ENCODE measurements at regions not wholly inside any gene's neighbourhood (a gene's known extent, or its start where the extent isn't known, plus 50 kb on each side); places are given as distances from the start of the nearest gene placed in this dataset.

DNA sequence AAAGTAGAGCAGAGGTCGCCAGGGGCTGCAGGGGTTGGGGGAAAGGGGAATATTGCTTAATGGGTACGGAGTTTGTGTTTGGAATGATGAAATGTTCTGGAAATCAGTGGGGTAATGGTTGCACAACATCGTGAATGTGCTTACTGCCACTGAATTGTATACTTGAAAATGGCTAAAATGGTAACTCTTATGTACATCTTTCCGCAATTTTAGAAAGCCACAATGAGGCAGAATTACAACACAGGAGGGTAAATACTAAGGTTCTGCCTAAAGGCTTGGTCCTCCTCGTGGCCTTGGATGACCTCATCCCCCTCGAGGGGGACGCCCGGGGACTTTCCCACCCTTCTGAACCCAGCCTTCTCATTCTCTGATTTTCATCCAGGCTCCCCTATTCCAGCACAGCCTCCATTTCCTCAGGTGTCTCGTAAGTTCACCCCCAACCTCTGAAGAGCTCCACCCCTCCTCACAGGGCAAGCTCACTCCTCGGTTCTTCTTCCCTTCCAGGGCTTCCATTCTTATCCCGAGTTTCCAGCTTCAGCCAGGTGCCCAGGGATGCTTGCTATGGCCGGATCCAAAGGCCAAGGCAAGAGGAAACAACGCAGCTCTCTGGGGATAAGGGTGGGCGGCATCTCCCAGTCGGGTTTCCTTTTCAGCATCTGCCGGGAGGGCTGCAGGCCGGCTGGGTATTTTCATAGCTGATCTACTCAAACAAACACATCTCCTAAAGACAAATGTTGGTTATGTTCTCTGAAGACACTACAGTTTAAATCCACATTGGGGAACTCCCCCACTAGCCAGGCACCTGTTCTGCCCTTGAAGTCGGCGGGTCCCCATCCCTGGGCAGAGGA lies 71.3 kb upstream of the ACSL1 start:
- Histone ChIP-seq H4K20me1 (ENCODE audit: insufficient read depth) (no peaks in the 10 kb centered on the region), H3K9me2 (no peaks in the 10 kb centered on the region), H3K27me3 (ENCODE audit: insufficient read depth) (no peaks in the 10 kb centered on the region), H2AFZ (ENCODE audit: low read depth) (no peak overlapping the region), H3K4me1 (ENCODE audit: control insufficient read depth in 1 of 2, insufficient read depth in 2 of 2, low read depth in 1 of 2, low read length in 1 of 2) (peaks cover 0 to 5% of the 10 kb centered on the region in 2 experiments; a peak in 2 of 4 replicates), H3F3A (replicated peaks; ENCODE audit: insufficient read depth) (no peaks in the 10 kb centered on the region), H3K27ac (ENCODE audit: low read depth in 2 of 2, low read length in 1 of 2) (no peak overlapping the region), H3K36me3 (replicated peaks in 1 of 2; ENCODE audit: control insufficient read depth in 1 of 2, insufficient read depth in 2 of 2, low read length in 1 of 2) (no peaks in the 10 kb centered on the region), H3K79me2 (ENCODE audit: insufficient read depth) (no peaks in the 10 kb centered on the region), H3K4me3 (ENCODE audit: low read depth in 2 of 2, low read length in 1 of 2) (no peak overlapping the region), H3K9me3 (no peaks in the 10 kb centered on the region), H3K4me2 (no peak overlapping the region), H3K9ac (no peak overlapping the region)
- ChIA-PET POLR2A (no interaction called here), CTCF (interaction anchor here (0.6 to 2.0 kb wide), 3 partner anchors 15 to 143 kb away, joined by 3 to 5 read pairs (median 3); no protein-coding TSS in a partner anchor)
- WGBS (ENCODE audit: low lambda C conversion rate), result 57% methylated on average over 15 of the region's 19 CpGs
- TF ChIP-seq SMC3 (IDR thresholded peaks at IDR 0.05; ENCODE audit: low read depth, low read length) (no peak), TAF1 (IDR thresholded peaks at IDR 0.05; ENCODE audit: borderline replicate concordance, low read depth, low read length) (no peak), YY1 (IDR thresholded peaks at IDR 0.05; ENCODE audit: low read depth) (no peak), MXI1 (IDR thresholded peaks at IDR 0.05; ENCODE audit: low read depth, low read length) (no peak)
- TF ChIP-seq, protein P1, sequence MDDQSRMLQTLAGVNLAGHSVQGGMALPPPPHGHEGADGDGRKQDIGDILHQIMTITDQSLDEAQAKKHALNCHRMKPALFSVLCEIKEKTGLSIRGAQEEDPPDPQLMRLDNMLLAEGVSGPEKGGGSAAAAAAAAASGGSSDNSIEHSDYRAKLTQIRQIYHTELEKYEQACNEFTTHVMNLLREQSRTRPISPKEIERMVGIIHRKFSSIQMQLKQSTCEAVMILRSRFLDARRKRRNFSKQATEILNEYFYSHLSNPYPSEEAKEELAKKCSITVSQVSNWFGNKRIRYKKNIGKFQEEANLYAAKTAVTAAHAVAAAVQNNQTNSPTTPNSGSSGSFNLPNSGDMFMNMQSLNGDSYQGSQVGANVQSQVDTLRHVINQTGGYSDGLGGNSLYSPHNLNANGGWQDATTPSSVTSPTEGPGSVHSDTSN (IDR thresholded peaks at IDR 0.05), result no peak
- no peak for DNase-seq

DNA sequence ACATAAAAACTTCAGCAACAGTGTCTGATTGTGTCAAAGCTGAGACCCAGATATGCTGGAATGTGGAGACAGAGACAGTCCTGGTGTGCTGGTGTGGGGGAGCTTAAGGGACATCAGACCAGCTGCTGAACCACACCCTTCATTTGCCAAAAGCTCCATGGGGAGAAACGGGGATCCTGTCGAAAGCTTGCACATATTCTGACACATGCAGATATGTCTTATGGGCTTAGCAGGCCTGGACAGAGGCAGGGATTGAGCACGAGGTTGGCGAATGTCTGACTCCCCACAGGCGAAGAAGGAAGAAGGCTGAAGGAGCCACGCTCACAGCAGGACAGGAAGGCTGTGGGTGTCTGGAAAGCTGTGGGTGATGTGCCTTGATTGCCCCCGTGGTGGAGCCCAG lies 72.1 kb upstream of the ACSL1 start:
- POLR2A ChIA-PET, result no interaction called here
- Histone ChIP-seq H4K20me1 (ENCODE audit: insufficient read depth) (no peaks in the 10 kb centered on the region), H3K9me2 (no peaks in the 10 kb centered on the region), H3K4me3 (ENCODE audit: low read depth in 2 of 2, low read length in 1 of 2) (no peak overlapping the region), H3K36me3 (replicated peaks in 1 of 2; ENCODE audit: control insufficient read depth in 1 of 2, insufficient read depth in 2 of 2, low read length in 1 of 2) (no peaks in the 10 kb centered on the region), H3K27ac (ENCODE audit: low read depth in 2 of 2, low read length in 1 of 2) (no peak overlapping the region), H3K9ac (no peak overlapping the region), H3K9me3 (no peaks in the 10 kb centered on the region), H3K4me1 (ENCODE audit: control insufficient read depth in 1 of 2, insufficient read depth in 2 of 2, low read depth in 1 of 2, low read length in 1 of 2) (peaks cover 0 to 5% of the 10 kb centered on the region in 2 experiments; a peak in 2 of 4 replicates), H3F3A (replicated peaks; ENCODE audit: insufficient read depth) (no peaks in the 10 kb centered on the region), H2AFZ (ENCODE audit: low read depth) (no peak overlapping the region), H3K27me3 (ENCODE audit: insufficient read depth) (no peaks in the 10 kb centered on the region), H3K79me2 (ENCODE audit: insufficient read depth) (no peaks in the 10 kb centered on the region), H3K4me2 (no peak overlapping the region)
- WGBS (ENCODE audit: low lambda C conversion rate), result 26% methylated on average over 7 of the region's 7 CpGs
- CTCF ChIA-PET, result interaction anchor here (0.6 to 2.0 kb wide), 3 partner anchors 16 to 143 kb away, joined by 3 to 5 read pairs (median 3); no protein-coding TSS in a partner anchor
- no peak for DNase-seq
- TF ChIP-seq EZH2phosphoT487 (IDR thresholded peaks at IDR 0.05; ENCODE audit: borderline replicate concordance, low read depth) (no peak), GABPA (IDR thresholded peaks at IDR 0.05; ENCODE audit: low read depth) (no peak), TAF1 (IDR thresholded peaks at IDR 0.05; ENCODE audit: borderline replicate concordance, low read depth, low read length) (no peak), RFX5 (IDR thresholded peaks at IDR 0.05; ENCODE audit: low read length) (no peak), SMC3 (IDR thresholded peaks at IDR 0.05; ENCODE audit: low read depth, low read length) (no peak), FOXJ3 (CRISPR knock-in tag; IDR thresholded peaks at IDR 0.05) (no peak), MXI1 (IDR thresholded peaks at IDR 0.05; ENCODE audit: low read depth, low read length) (no peak), YY1 (IDR thresholded peaks at IDR 0.05; ENCODE audit: low read depth) (no peak), NRF1 (IDR thresholded peaks at IDR 0.05; ENCODE audit: low read depth, low read length) (no peak)
- TF ChIP-seq, protein P2, sequence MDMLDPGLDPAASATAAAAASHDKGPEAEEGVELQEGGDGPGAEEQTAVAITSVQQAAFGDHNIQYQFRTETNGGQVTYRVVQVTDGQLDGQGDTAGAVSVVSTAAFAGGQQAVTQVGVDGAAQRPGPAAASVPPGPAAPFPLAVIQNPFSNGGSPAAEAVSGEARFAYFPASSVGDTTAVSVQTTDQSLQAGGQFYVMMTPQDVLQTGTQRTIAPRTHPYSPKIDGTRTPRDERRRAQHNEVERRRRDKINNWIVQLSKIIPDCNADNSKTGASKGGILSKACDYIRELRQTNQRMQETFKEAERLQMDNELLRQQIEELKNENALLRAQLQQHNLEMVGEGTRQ (IDR thresholded peaks at IDR 0.05; ENCODE audit: borderline replicate concordance, low read depth, low read length), result no peak
- TF ChIP-seq, protein P3, sequence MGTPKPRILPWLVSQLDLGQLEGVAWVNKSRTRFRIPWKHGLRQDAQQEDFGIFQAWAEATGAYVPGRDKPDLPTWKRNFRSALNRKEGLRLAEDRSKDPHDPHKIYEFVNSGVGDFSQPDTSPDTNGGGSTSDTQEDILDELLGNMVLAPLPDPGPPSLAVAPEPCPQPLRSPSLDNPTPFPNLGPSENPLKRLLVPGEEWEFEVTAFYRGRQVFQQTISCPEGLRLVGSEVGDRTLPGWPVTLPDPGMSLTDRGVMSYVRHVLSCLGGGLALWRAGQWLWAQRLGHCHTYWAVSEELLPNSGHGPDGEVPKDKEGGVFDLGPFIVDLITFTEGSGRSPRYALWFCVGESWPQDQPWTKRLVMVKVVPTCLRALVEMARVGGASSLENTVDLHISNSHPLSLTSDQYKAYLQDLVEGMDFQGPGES (IDR thresholded peaks at IDR 0.05; ENCODE audit: low read depth, low read length), result no peak
- TF ChIP-seq, protein P4, sequence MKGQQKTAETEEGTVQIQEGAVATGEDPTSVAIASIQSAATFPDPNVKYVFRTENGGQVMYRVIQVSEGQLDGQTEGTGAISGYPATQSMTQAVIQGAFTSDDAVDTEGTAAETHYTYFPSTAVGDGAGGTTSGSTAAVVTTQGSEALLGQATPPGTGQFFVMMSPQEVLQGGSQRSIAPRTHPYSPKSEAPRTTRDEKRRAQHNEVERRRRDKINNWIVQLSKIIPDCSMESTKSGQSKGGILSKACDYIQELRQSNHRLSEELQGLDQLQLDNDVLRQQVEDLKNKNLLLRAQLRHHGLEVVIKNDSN (IDR thresholded peaks at IDR 0.05; ENCODE audit: borderline replicate concordance, low read depth), result no peak
- TF ChIP-seq, protein P5, sequence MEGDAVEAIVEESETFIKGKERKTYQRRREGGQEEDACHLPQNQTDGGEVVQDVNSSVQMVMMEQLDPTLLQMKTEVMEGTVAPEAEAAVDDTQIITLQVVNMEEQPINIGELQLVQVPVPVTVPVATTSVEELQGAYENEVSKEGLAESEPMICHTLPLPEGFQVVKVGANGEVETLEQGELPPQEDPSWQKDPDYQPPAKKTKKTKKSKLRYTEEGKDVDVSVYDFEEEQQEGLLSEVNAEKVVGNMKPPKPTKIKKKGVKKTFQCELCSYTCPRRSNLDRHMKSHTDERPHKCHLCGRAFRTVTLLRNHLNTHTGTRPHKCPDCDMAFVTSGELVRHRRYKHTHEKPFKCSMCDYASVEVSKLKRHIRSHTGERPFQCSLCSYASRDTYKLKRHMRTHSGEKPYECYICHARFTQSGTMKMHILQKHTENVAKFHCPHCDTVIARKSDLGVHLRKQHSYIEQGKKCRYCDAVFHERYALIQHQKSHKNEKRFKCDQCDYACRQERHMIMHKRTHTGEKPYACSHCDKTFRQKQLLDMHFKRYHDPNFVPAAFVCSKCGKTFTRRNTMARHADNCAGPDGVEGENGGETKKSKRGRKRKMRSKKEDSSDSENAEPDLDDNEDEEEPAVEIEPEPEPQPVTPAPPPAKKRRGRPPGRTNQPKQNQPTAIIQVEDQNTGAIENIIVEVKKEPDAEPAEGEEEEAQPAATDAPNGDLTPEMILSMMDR (IDR thresholded peaks at IDR 0.05), result no peak
- TF ChIP-seq, protein P6, sequence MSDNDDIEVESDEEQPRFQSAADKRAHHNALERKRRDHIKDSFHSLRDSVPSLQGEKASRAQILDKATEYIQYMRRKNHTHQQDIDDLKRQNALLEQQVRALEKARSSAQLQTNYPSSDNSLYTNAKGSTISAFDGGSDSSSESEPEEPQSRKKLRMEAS (IDR thresholded peaks at IDR 0.05; ENCODE audit: low read depth), result no peak
- TF ChIP-seq, protein P7, sequence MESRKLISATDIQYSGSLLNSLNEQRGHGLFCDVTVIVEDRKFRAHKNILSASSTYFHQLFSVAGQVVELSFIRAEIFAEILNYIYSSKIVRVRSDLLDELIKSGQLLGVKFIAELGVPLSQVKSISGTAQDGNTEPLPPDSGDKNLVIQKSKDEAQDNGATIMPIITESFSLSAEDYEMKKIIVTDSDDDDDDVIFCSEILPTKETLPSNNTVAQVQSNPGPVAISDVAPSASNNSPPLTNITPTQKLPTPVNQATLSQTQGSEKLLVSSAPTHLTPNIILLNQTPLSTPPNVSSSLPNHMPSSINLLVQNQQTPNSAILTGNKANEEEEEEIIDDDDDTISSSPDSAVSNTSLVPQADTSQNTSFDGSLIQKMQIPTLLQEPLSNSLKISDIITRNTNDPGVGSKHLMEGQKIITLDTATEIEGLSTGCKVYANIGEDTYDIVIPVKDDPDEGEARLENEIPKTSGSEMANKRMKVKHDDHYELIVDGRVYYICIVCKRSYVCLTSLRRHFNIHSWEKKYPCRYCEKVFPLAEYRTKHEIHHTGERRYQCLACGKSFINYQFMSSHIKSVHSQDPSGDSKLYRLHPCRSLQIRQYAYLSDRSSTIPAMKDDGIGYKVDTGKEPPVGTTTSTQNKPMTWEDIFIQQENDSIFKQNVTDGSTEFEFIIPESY (IDR thresholded peaks at IDR 0.05; ENCODE audit: borderline replicate concordance, low read depth), result no peak

All from SK-N-SH (cell line).